Uterus (tissue), 2 donors: ENCODE measurements at regions not wholly inside any gene's neighbourhood (a gene's known extent, or its start where the extent isn't known, plus 50 kb on each side); places are given as distances from the start of the nearest gene placed in this dataset.

ENCODE experiments used
- POLR2A ChIP-seq, 2 donors: fragments of 450-650 bp; IDR thresholded peaks; one replicate each; pipeline ENCODE4 v1.6.1; 2016; ENCODE audit warnings: antibody characterized with exemption in 2 of 2, mild to moderate bottlenecking in 1 of 2, moderate library complexity in 1 of 2
- TF ChIP-seq, protein P1 (sequence below), 4 experiments: fragments of 200-600 bp in 2 of 4; fragments of 450-650 bp in 2 of 4; sonication (generic) in 2 of 4; IDR thresholded peaks; one replicate each; pipeline ENCODE4 v1.5.1; 2016 to 2019; ENCODE audit warnings: antibody characterized with exemption in 4 of 4, mild to moderate bottlenecking in 2 of 4, moderate library complexity in 1 of 4

DNA sequence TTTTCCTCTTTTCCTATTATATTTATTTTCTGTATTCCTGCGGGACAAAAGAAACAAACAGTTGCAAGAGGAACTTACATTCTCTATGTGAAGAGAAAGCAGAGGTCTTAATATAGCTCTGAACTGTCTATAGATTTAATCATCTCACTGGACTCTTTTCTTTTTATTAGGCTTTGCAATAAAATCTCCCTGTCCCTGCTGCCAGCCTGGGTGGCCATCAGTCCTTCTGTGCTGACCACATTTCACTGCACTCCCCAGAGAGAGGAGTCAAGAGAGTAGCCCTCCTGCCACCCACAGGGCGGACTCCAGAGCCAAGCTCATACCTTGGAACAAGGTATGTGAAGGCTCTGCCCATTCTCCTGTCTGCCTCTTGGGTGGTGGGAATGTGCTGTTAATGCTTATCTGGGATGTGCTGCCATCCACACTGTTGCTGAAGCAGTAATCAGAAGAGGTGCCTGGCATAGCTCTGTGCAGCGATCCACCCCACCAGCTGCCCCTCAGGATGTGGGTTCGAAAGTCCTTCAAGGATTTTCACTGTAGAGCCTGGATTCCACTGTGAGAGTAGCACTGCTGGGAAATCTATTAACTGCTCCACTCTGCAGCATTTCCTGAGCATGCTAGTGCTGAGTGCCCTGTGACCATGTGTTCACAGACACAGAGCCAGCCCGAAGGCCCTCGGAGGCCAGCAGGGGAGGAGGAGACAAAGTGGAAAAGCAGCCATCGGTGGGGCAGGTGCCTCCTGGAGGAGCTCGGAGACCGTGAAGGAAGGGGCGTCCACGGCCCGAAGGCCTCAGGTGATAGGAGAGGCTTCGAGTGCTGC lies 334.6 kb downstream of the MED10 start:
- TF ChIP-seq, protein P1, sequence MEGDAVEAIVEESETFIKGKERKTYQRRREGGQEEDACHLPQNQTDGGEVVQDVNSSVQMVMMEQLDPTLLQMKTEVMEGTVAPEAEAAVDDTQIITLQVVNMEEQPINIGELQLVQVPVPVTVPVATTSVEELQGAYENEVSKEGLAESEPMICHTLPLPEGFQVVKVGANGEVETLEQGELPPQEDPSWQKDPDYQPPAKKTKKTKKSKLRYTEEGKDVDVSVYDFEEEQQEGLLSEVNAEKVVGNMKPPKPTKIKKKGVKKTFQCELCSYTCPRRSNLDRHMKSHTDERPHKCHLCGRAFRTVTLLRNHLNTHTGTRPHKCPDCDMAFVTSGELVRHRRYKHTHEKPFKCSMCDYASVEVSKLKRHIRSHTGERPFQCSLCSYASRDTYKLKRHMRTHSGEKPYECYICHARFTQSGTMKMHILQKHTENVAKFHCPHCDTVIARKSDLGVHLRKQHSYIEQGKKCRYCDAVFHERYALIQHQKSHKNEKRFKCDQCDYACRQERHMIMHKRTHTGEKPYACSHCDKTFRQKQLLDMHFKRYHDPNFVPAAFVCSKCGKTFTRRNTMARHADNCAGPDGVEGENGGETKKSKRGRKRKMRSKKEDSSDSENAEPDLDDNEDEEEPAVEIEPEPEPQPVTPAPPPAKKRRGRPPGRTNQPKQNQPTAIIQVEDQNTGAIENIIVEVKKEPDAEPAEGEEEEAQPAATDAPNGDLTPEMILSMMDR (IDR thresholded peaks at IDR 0.05) = no peak
- TF ChIP-seq POLR2A (IDR thresholded peaks at IDR 0.05) = no peak
